ENCODE measurements at regions not wholly inside any gene's neighbourhood (a gene's known extent, or its start where the extent isn't known, plus 50 kb on each side); places are given as distances from the start of the nearest gene placed in this dataset.

DNA sequence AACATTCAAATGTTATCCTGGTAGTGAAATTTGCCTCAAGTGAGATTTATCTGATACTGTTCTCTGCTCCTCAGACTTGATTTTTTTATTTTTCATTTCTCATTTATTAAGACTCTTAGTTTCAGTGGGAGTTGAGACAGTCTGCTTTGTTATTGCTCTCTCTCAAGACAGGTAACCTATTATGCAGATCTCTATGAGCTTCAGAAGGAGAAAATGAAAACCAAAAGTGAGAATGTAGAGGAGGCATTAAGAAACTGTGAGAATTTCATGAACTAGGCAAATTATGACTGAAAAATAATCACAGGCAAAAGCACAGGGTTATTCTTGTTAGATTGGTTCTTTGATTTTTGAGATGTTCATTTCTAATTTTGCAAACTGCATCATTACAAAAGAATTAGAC lies 290.0 kb upstream of the CHORDC1 start:
- TF ChIP-seq, protein P1, sequence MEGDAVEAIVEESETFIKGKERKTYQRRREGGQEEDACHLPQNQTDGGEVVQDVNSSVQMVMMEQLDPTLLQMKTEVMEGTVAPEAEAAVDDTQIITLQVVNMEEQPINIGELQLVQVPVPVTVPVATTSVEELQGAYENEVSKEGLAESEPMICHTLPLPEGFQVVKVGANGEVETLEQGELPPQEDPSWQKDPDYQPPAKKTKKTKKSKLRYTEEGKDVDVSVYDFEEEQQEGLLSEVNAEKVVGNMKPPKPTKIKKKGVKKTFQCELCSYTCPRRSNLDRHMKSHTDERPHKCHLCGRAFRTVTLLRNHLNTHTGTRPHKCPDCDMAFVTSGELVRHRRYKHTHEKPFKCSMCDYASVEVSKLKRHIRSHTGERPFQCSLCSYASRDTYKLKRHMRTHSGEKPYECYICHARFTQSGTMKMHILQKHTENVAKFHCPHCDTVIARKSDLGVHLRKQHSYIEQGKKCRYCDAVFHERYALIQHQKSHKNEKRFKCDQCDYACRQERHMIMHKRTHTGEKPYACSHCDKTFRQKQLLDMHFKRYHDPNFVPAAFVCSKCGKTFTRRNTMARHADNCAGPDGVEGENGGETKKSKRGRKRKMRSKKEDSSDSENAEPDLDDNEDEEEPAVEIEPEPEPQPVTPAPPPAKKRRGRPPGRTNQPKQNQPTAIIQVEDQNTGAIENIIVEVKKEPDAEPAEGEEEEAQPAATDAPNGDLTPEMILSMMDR (IDR thresholded peaks at IDR 0.05): no peak
- TF ChIP-seq POLR2A (IDR thresholded peaks at IDR 0.05): no peak

Measured in body of pancreas (tissue), 4 donors.